ENCODE measurements at regions not wholly inside any gene's neighbourhood (a gene's known extent, or its start where the extent isn't known, plus 50 kb on each side); places are given as distances from the start of the nearest gene placed in this dataset.

GRCh38 chr4:1462768-1463075 lies 56.5 kb upstream of the NKX1-1 start:
- no peak for TF ChIP-seq CTCF (IDR thresholded peaks at IDR 0.05)
- Histone ChIP-seq H3K27ac (no peak overlapping the region), H3K4me3 (no peak overlapping the region), H3K9me3 (no peaks in the 10 kb centered on the region), H3K4me1 (no peaks in the 10 kb centered on the region), H3K27me3 (ENCODE audit: insufficient read depth in 3 of 3, low read length in 2 of 3) (peaks cover 0 to 54% (median 22%) of the 10 kb centered on the region in 3 donors), H3K36me3 (ENCODE audit: insufficient read depth in 1 of 2, low read depth in 1 of 2) (no peaks in the 10 kb centered on the region)
- DNase-seq (no peak), ATAC-seq (no peak)
- intact Hi-C loops (cut with DNase I), result no loop called here
- WGBS, 3 donors, result 63 to 77% (median 63%) methylated on average over 14 of the region's 14 CpGs

- H3K9me3 ChIP-seq, result no peaks in the 10 kb centered on the region
- no peak for TF ChIP-seq CTCF (IDR thresholded peaks at IDR 0.05)
- 29 to 38% (median 38%) methylated on average over 31 of the region's 31 CpGs for WGBS, 3 donors
- no peaks in the 10 kb centered on the region for H3K36me3 ChIP-seq (ENCODE audit: insufficient read depth in 1 of 2, low read depth in 1 of 2)
- H3K27ac ChIP-seq, result no peak overlapping the region
- no peak overlapping the region for H3K4me3 ChIP-seq
- intact Hi-C loops (cut with DNase I), result no loop called here
- no peaks in the 10 kb centered on the region for H3K4me1 ChIP-seq
- ATAC-seq, result no peak
- no peak for DNase-seq
- H3K27me3 ChIP-seq (ENCODE audit: insufficient read depth in 3 of 3, low read length in 2 of 3), result peaks cover 0 to 59% (median 22%) of the 10 kb centered on the region in 3 donors
These were observed 55.9 kb upstream of the NKX1-1 start for GRCh38 chr4:1462009-1462767.

- Histone ChIP-seq H3K9me3 (no peaks in the 10 kb centered on the region), H3K4me3 (no peak overlapping the region), H3K36me3 (ENCODE audit: insufficient read depth in 1 of 2, low read depth in 1 of 2) (no peaks in the 10 kb centered on the region), H3K4me1 (no peaks in the 10 kb centered on the region), H3K27me3 (ENCODE audit: insufficient read depth in 3 of 3, low read length in 2 of 3) (peaks cover 0 to 57% (median 22%) of the 10 kb centered on the region in 3 donors), H3K27ac (no peak overlapping the region)
- TF ChIP-seq CTCF (IDR thresholded peaks at IDR 0.05), result no peak
- WGBS, 3 donors, result 63 to 71% (median 64%) methylated on average over 19 of the region's 19 CpGs
- DNase-seq (no peak), ATAC-seq (no peak)
- intact Hi-C loops (cut with DNase I), result no loop called here
These were observed 55.0 kb upstream of the NKX1-1 start for GRCh38 chr4:1460967-1461868.

- intact Hi-C loops (cut with DNase I), result no loop called here
- Histone ChIP-seq H3K4me1 (no peaks in the 10 kb centered on the region), H3K4me3 (no peak overlapping the region), H3K27ac (no peak overlapping the region), H3K36me3 (ENCODE audit: insufficient read depth in 1 of 2, low read depth in 1 of 2) (no peaks in the 10 kb centered on the region), H3K9me3 (no peaks in the 10 kb centered on the region), H3K27me3 (ENCODE audit: insufficient read depth in 3 of 3, low read length in 2 of 3) (peaks cover 0 to 54% (median 19%) of the 10 kb centered on the region in 3 donors)
- DNase-seq (no peak), ATAC-seq (no peak)
- 49 to 58% (median 51%) methylated on average over 25 to 26 of the region's 26 CpGs for whole genome bisulfite sequencing, 3 donors
- TF ChIP-seq CTCF (IDR thresholded peaks at IDR 0.05), result no peak
These were observed 53.7 kb upstream of the NKX1-1 start for GRCh38 chr4:1459722-1460511.
